ENCODE measurements at regions not wholly inside any gene's neighbourhood (a gene's known extent, or its start where the extent isn't known, plus 50 kb on each side); places are given as distances from the start of the nearest gene placed in this dataset.

DNA sequence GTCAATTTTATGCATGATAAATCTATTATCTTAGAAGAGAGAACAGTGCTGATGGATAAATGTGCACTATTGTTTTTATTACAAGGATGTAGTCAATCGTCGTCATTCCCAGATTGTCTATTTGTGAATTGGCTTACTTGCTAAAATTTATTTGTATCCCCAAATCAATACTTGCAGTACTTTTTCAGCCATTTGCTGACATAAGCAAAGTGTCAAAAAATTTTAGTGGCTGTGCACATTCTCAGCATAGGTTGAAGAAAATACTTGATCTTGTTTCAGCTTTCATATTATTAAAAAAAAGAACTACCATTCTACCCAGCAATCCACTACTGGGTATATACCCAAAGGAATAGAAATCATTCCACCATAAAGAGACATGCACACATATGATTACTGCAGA lies 477.9 kb upstream of the CA10 start:
- TF ChIP-seq, protein P1, sequence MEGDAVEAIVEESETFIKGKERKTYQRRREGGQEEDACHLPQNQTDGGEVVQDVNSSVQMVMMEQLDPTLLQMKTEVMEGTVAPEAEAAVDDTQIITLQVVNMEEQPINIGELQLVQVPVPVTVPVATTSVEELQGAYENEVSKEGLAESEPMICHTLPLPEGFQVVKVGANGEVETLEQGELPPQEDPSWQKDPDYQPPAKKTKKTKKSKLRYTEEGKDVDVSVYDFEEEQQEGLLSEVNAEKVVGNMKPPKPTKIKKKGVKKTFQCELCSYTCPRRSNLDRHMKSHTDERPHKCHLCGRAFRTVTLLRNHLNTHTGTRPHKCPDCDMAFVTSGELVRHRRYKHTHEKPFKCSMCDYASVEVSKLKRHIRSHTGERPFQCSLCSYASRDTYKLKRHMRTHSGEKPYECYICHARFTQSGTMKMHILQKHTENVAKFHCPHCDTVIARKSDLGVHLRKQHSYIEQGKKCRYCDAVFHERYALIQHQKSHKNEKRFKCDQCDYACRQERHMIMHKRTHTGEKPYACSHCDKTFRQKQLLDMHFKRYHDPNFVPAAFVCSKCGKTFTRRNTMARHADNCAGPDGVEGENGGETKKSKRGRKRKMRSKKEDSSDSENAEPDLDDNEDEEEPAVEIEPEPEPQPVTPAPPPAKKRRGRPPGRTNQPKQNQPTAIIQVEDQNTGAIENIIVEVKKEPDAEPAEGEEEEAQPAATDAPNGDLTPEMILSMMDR (IDR thresholded peaks at IDR 0.05 in 2 of 3, conservative IDR thresholded peaks at IDR 0.05 in 1 of 3; ENCODE audit: borderline replicate concordance in 1 of 3, insufficient read depth in 1 of 3, low read depth in 2 of 3, low read length in 2 of 3), result no peak
- no peak for TF ChIP-seq POLR2AphosphoS5 (IDR thresholded peaks at IDR 0.05; ENCODE audit: low read depth, low read length)

Measured in HCT116 (cell line).